ENCODE measurements at regions not wholly inside any gene's neighbourhood (a gene's known extent, or its start where the extent isn't known, plus 50 kb on each side); places are given as distances from the start of the nearest gene placed in this dataset.
"Not testable (repeated sequence)": the region's sequence is repeated elsewhere in the genome, so short reads cannot be mapped to it uniquely, and the experiment has no call there.

DNA sequence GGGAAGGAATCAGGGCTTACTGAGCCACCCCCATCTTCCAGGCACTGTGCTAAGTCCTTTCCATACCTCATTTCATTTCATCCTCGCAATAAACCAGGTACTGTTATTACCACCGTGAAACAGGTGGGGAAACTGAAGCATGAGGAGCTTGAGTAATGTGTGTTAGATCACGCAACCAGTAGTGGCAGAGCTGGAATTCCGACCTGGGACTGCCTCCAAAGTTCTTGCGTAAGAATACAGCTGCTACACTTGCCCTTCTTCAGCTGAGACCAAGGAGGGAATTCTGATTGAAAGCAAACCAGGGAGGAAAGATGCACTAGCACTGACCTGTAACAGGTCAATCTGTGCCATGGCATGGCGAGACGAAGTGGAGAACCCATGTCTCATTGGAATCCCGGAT lies 113.4 kb upstream of the MSX2 start:
- DNase-seq = no peak

DNA sequence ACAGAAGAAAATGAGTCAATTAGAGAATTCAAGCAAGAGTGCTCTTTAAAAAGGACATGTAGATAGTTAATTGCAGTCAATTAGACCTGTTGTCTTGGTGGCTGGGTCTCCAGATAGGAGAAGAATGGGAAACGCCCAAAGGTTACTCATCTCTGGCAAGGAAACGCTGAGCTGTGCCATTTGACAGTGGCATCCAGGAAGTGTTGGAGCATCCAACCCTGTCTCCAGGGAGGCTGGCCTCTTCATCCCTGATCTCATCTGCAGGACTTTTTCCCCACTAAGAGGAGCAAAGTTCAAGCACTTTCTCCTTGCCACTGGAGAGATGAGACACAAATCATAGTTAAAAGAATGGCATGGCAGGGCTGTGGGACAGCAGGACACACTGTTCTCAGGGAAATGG lies 111.7 kb upstream of the MSX2 start:
- no peak for DNase-seq

DNA sequence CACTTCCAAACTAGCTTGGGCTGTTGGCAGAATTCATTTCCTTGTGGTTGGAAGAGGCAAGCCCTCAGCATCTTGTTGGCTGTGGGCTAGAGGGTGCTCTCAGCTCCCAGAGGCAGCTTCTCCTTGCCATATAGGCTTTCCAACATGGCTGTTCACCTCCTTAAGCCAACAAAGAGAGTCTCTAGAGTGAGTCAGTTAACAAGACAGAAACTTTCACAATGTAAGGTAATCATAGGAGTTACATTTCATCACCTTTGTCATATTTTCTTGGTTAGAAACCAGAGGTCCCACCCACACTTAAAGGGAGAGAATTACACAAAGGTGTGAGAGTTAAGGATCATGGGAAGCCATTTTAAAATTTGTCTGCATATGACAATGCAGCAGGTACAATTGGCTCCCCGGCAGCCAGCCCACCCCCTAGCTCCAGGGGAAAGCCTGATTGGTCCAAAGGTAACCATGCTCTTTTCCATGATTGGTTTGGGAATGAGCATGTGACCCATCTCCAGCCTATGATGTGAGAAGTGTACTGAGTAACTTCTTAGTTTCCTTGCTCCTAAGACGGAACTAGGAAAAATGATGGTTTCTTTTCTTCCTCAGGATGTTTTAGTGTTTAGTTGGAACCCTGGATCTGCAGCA lies 109.8 kb upstream of the MSX2 start:
- no peak for DNase-seq

DNA sequence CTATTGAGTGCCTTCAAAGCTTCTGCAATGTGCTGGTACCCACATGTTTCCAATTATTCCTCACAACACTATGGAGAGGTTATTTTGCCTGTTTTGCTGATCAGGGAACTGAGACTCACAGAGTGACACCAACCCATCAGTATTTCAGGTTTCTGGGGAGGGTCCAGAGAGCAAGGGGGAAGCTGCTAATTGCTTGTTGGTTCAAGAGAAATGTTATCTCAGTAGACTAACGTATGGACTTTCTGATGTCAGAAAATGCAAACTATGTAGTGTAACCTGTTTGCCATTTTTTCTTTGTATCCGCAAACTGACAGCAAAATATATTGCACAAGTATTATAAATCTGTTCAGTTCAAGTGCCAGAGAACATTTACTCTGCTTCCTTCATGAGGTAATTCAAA lies 108.3 kb upstream of the MSX2 start:
- no peak for DNase-seq

DNA sequence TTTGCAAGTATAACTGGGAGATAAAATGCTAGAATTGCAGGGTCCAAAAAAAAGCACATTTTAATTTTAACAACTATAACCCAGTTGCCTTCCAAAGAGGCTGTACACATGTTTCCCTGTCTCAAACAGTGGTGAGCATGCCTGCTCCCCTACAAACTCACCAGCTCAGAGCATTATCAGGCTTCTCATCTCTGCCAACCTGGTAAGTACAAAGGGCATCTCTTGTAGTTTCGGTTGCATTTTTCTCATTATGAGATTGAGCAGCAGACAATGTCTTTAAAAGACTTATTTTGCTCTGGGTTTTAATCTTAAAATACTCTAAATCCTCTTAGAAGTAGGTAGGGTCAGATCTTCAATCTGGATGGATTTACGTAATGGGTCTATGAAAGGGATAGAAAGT lies 107.1 kb upstream of the MSX2 start:
- DNase-seq = no peak

DNA sequence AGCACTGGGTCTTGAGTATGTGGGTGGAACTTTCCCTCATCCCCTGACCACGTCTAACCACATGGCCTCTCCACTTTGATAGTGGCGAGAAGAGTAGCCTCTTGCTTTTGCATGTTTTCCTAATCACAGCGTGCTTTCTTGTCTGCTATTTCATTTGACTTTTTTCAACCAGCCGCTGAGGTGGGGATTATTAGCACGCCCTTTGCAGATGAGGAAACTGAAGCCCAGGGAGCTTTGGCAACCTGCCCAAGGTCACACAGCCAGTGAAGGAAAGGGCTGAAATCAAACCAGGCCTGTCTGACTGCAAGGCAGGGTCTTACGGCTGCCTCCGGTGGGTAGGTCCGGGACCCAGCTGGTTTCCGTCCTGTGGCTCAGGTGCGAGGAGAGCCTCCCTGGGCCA lies 106.5 kb upstream of the MSX2 start:
- no peak for DNase-seq

DNA sequence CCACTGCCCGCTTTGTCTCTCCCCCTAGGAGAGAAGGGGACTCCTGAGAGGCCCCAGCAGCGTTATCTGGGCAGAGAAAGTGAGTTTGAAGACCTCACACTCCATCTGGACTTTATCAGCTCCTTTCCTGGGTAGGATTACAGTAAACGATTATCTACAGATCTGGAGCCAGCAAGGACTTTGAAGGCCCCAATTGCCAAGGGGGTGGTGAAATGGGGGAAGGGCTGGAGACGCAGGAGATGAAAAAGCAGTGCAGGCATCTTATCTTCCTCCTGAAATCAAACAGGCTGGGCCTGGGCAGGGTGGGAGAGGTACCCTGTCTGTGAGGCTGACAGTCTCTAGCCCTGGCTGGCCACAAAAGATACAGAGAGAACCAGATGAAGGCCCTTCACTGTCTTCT lies 105.8 kb upstream of the MSX2 start:
- DNase-seq = no peak

DNA sequence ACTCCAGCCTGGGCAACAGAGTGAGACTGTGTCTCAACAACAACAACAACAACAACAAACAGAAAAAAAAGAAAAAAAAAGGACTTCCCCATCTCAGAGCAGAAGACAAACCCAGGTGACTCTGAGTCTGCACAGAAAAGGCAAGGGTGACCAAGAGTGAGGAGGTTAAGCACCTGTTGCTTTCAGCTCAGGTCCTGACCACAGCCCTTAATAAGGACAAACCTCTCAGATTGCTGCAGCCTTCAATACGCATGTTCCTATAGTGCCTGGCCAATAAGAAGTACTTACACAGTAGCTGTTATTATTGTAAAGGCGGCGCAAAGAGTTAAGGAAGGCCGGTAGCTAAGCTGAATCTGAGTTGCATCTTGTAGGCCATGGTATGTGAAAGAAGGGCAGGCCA lies 102.3 kb upstream of the MSX2 start:
- DNase-seq = no peak

DNA sequence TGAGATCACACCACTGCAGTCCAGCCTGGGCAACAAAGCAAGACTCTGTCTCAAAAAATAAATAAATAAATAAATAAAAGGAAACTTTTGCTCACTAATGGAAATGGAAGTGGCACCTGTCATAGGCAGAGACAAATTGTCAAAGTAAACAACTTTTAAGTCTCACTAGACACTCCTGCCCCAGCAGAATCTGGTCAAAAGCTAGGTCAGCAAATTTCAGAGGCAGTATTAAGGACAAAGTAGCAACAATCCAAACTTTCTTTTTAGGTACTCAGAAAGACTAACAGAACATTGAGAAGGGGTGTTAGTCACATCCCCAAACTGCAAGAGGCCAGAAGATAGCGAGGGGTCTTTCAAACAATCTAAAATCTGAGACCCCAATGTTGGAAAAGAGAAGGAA lies 101.4 kb upstream of the MSX2 start:
- DNase-seq = no peak

DNA sequence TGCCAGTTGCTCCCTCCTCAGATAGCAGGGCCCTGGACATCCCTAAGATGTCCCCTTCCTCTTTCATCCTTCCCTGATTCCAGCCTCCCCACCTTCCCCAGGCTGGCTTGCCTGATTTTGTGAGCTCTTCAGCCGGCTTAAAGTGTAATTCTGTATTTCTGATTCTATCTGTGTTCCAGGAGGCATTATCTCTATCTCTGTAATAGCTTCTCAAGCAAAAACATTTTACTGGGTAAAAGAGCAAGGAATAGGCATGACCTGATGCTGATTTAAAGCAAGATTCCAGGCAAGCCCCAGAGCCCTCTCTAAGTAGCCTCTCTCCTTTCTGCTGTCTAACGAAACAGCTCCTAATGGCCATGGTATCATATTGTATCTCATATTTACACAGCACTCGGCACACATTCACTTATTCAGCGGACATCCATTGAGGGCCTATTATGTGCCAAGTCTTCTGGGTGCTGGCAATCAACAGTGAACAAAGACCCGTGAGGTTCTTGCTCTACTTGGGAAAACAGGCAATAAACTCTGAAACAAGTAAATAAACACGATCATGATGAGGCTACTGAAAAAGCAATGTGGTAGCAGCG lies 100.9 kb upstream of the MSX2 start:
- DNase-seq = no peak

DNA sequence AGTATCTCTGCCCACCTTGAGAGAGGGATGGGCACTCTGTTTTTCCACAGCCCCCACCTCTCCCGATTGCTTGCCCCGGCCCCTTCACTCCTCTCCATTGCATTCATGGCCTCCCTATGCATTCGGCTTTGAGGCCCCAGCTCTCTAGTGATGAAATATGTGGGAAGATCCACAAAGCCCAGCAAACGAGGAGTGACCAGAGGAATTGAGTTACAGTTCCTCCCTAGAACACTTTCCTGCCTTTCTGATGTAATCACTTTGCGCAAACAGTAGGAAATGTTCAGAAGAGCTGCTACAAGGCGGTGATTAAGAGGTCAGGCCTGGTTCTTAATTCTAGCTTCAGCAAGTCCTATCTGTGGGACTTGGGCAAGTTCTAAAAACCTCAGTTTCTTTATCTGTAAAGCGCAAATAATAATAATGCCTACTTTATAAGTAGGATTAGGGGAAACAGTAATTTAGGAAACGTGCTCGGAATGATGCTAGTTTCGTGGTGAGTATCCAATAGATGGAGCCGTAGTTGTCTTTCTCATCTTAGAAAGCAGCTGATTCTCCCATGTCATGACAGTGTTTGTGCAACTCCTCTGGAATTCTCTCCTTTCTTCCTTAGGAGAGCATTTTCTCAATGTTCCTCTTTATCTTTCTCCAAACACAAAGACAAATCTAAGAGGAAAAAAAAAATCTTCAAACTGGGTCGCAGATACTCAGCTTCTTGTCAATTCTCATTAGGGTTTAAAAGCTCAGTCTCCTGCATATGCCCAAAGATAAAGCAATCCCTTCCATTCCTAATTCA lies 99.5 kb upstream of the MSX2 start:
- no peak for DNase-seq

DNA sequence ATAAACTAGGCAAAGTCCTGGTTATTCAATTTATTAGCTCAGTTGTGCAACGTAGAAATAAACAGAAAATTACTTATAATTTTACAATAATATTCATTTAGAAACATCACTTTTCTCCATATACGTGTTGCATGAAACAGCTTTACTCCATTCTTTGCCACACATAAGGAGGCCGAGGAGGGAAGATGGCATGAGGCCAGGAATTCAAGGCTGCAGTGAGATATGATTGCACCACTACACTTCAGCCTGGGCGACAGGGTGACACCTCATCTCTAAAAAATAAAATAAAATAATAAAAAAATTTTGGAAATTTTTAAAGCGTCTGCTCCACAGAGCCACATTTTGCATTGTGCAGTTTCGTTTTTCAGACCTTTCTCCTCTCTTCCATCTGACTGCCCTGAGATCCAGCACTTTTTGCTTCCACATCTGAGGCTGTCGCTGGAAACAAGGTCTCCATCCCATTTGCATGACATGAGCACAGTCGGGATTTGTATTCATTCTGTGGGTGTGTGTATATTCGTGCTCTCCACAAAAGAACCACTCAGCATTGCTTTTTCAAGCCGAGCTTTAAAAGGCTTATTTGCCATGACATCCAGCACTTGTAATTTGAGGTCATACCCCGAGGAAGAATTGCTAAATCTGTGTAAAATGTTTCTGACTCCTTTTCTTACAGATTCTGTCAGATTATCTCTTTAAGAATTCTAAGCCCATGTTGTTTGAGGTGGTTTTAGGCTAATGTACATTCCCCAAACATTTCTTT lies 98.6 kb upstream of the MSX2 start:
- DNase-seq = no peak

DNA sequence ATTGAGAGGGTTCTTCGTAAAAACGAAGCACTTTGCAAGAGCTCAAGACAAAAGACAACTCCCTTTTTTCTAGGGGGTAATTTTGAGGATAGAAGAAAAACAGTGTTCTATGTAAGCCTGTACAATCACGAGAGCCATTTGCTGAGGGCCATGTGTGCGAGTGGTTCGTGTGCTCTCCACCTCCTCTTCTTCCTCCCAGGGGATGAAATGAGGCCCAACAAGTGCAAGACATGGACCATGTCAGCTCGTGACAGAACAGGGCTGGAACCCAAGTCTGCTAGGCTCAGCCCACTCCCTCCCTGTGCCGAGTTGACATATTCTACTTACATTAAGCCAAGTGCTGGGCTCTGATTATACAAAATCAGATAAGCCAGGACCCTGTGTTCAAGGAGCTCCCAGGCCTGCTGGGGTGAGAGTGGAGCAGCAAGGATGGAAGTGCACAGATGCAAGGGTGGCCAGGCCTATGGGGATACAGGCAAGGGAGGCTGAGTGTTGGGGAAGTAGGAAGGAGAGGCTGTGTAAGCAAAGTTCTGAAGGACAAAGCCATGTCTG lies 97.9 kb upstream of the MSX2 start:
- DNase-seq = no peak

DNA sequence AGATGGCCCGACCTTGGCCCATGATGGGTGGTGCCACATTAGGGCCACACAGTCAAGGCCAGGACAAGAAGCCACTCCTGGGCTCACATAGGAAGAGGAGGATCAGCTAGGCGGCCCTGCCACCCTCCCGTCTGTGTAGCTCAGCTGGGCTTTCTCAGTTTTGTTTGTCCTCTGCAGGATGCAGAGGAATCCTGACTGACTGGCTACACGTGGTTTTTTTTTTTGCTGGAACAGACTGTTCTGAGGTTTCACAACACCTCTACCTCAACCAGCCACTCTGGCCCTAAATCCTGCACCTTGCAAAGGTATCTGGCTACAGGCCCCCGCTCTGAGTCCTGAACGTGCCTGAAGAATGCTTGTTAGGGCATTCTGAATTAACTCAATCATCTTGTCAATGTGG lies 88.3 kb upstream of the MSX2 start:
- no peak for DNase-seq

DNA sequence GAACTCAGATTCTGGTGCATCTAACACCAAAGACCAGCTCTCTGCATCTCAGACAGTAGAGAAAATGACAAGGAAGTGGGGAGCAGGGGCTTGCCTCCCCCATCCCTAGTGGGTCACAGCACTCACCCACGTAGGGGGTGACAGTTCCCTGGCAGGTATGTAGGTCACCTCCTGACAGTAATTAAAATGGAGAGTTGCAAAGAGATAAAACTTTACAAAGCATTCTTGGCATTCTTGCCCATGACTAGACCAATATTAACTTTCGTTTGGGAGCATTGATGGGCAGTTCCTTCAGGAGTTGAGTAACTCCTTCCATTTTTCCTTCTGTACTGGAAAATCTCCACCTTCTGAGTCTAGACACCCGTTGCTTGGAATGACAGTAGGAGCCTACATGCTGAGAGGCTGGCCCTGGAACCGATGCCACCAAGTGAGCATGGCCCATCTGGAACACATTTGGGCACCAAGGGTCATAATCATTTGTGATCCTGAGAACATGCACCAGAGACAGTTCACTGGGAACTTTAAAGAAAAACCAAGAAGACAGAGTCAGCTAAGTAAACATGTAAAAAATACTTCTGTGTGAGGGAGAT lies 81.5 kb upstream of the MSX2 start:
- DNase-seq = no peak

DNA sequence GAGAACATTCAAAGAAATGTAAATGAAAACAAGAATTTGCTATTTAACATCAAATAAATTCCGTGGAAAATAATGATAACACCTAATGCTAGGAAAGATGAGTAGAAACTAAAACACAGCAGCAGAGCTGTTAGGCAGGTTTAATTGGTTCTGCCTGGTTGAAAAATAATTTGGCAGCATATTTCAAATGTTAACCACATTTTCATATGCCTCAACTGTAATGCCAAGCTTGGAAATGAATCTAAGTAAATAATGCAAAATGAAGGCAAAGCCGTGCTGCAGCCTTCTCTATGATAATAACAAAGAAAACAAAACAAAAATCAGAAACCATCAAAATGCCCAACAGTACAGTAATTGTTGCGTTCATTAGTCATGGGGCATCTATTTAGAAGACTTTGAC lies 79.9 kb upstream of the MSX2 start:
- no peak for DNase-seq

DNA sequence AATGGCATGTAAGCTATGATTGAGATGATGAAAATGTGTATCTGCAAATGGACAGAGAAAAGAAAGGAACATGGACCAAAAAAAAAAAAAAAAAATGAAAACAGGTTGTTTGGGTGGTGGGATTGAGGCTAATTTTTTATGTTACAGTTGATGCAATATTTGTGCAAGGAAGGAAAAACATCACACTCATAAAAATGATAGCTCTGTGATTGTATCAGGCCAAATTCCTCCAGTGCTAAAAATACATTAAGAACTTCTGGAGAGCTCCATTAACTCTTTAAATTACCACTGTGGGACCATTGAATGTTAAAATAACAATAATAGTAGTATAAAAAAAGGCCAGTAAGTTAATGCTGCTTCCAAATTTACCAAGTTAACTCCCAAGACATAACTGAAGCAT lies 79.5 kb upstream of the MSX2 start:
- DNase-seq = no peak

DNA sequence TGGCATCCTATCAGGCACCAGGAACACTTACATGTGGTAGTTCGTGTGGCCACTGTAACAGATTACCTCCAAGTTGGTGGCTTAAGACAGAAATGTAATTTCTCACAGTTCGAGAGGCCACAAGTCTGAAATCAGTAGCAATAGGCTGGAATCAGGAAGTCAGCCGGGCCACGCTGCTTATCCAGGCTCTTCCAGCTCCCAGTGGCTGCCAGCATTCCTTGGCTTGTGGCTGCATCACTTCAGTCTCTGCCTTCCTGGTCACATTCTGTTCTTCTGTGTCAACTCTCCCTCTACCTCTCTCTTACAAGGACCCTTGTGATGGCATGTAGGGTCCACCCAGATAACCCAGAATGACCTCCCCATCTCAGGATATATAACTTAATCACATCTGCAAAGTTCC lies 78.7 kb upstream of the MSX2 start:
- no peak for DNase-seq

DNA sequence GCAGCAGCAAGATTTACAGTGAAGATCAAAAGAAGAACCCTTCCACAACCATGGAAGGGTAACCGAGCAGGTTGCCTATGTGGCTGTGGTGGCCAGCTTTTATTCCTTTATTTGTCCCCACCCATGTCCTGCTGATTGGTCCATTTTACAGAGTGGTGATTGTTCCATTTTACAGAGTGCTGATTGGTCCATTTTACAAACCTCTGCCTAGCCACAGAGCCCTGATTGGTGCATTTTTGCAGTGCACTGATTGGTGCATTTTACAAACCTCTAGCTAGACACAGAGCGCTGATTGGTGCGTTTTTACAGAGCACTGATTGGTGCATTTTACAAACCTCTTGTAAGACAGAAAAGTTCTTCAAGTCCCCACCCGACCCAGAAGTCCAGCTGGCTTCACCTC lies 75.8 kb upstream of the MSX2 start:
- DNase-seq = not testable (repeated sequence)

DNA sequence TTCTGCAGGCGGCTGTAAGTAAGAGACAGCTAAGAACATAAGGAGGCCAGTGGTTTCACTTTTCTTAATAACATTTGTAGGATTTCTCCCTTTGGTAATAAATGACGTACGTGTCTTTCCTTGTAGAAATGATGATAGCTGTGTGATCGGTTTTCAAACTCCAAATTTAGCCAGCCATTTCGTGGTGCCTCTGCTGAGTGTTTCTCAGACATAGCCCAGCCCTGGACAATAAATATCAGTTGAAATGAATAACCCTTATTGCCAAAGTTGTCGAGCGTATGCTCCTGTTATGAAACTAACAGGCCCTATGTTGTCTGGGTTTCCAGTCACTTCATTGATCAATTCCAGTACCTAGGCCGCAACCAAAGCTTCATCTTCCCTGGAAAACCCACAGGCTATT lies 75.0 kb upstream of the MSX2 start:
- DNase-seq = no peak

DNA sequence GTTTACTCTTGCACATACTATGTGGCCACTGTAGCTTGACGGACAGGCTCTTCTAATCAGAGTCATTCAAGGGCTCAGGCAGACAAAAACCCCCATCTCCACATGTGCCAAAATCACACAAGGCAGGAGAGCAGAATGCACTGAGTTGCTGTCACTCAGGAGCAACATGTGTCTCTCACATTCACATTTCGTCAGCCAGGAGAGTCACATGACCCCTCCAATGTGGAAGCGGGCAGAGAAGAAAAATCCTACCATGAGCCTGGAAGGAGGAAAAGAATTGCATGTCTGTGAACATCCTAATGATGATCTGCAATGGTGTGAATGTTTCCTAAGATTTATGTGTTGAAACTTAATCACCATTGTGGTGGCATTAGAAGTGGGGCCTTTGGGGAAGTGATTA lies 69.9 kb upstream of the MSX2 start:
- no peak for DNase-seq

DNA sequence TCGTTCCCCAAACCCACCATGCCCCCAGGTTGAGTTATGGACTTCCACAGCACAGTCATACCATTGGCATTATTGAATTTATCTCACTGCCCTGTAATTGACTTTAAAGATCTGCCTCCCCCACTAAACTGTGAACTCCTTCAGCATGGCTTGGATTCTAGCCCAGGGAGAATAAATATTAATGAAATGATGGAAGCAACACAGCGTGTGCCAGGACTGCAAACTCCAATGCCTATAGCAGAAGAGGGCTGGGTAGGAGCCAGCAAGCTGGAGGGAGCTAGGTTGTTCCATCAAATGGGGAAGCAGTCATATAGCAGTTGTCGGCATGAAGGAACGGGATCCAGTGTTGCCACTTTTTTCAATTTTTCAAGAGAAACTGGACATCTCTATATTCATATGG lies 69.0 kb upstream of the MSX2 start:
- no peak for DNase-seq

DNA sequence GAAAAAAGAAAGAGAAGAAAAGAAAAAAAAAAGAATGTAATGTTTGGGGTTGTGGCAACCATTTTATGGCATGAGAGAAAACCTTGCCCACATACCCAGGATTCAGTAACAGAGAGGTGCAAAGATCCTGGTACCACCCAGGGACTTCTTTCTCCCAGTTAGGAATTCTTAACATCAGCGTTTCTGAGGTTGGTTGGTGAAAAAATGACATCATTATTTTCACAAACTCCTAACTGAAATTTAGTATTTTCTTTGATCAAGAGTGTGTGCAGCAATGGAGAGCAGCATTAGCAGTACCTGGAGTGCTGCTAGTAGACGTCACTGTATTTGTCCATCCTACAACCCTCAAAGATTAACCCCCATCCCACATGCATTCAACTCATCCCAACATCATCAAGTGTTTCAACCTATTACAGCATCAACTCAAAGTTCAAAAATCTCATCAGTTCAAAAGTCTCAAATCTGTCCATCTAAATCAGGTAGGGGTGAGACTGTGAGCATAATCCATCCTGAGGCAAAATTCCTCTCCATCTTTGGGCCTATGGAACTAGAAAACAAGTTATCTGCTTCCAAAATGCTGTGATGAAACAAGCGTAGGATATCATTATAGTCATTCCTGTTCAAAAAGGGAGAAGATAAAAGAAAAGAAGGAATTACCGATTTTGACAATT lies 60.1 kb upstream of the MSX2 start:
- no peak for DNase-seq
